OCI-LY7 (cell line): ENCODE measurements at regions not wholly inside any gene's neighbourhood (a gene's known extent, or its start where the extent isn't known, plus 50 kb on each side); places are given as distances from the start of the nearest gene placed in this dataset.

ENCODE experiments used
- BruUV-seq: library from RNA; stranded (reverse); fragments of 400-500 nt; replicated peaks from 2 replicates; lab custom pipeline; 2021; lab: Mats Ljungman, UMichigan
- CTCF ChIA-PET: fragments of 300-600 bp; sonication (Branson Sonifier 250); formaldehyde crosslinking; loops from one replicate; lab custom pipeline; 2022; ENCODE audit warnings: antibody characterized with exemption; ENCODE audit not compliant: unreplicated experiment; lab: Charles Lee
- POLR2A ChIA-PET: fragments of 300-600 bp; sonication (Branson Sonifier 250); formaldehyde crosslinking; loops from one replicate; lab custom pipeline; 2022; ENCODE audit warnings: antibody characterized with exemption; lab: Charles Lee
- DNase-seq: peaks from one replicate; pipeline ENCODE4 v3.0.0-alpha.2; 2015; ENCODE audit warnings: low spot score
- H2AFZ ChIP-seq: fragments of 200-600 bp; sonication (generic), shearing (Covaris generic); 2 replicates; pipeline ENCODE4 v1.6.1; 2014; ENCODE audit warnings: mild to moderate bottlenecking, antibody characterized with exemption, low read length, moderate library complexity
- H3K27ac ChIP-seq: fragments of 200-600 bp; sonication (generic); 2 replicates; pipeline ENCODE4 v1.5.1; 2014; ENCODE audit warnings: mixed run types, low read depth, mild to moderate bottlenecking, moderate library complexity, low read length, inconsistent platforms; ENCODE audit not compliant: poor library complexity, severe bottlenecking
- H3K36me3 ChIP-seq: fragments of 200-600 bp; sonication (generic); 2 replicates; pipeline ENCODE4 v1.6.1; 2014; ENCODE audit warnings: mild to moderate bottlenecking, antibody characterized with exemption, low read length, moderate library complexity, mixed read lengths; ENCODE audit not compliant: insufficient read depth
- H3K4me1 ChIP-seq: fragments of 200-600 bp; sonication (generic); 2 replicates; pipeline ENCODE4 v1.5.1; 2014; ENCODE audit warnings: mild to moderate bottlenecking, low read length; ENCODE audit not compliant: insufficient read depth, poor library complexity, severe bottlenecking
- H3K4me2 ChIP-seq: fragments of 200-600 bp; sonication (generic); 2 replicates; pipeline ENCODE4 v1.6.1; 2014; ENCODE audit warnings: mild to moderate bottlenecking, low read length
- H3K4me3 ChIP-seq: fragments of 200-600 bp; sonication (generic); 2 replicates; pipeline ENCODE4 v1.5.1; 2014; ENCODE audit warnings: mild to moderate bottlenecking, low read depth, low read length; ENCODE audit not compliant: poor library complexity, severe bottlenecking
- H3K79me2 ChIP-seq: fragments of 200-600 bp; sonication (generic); 2 replicates; pipeline ENCODE4 v1.6.1; 2016; ENCODE audit warnings: low read depth, mild to moderate bottlenecking, low read length, moderate library complexity, mixed read lengths; ENCODE audit not compliant: insufficient read depth
- H3K9me2 ChIP-seq: fragments of 200-600 bp; sonication (generic); 2 replicates; pipeline ENCODE4 v1.6.1; 2016; ENCODE audit warnings: mild to moderate bottlenecking, low read length, mixed read lengths; ENCODE audit not compliant: insufficient read depth
- H3K9me3 ChIP-seq: fragments of 200-600 bp; sonication (generic); 2 replicates; pipeline ENCODE4 v1.6.1; 2014; ENCODE audit warnings: mild to moderate bottlenecking, mixed run types, low read length, mixed read lengths
- H4K20me1 ChIP-seq: fragments of 200-600 bp; sonication (generic); 2 replicates; pipeline ENCODE4 v1.6.1; 2014; ENCODE audit warnings: mild to moderate bottlenecking, antibody characterized with exemption, low read length, moderate library complexity, mixed read lengths; ENCODE audit not compliant: insufficient read depth
- EZH2phosphoT487 ChIP-seq: fragments of 200-600 bp; sonication (generic); IDR thresholded peaks from 2 replicates; pipeline ENCODE4 v1.6.1; 2018; ENCODE audit warnings: low read depth, borderline replicate concordance, mild to moderate bottlenecking, mixed run types, antibody characterized with exemption, low read length, moderate library complexity, mixed read lengths
- intact Hi-C: fragments of 100-400 bp; cut with micrococcal nuclease; formaldehyde crosslinking; loops from one replicate; pipeline ENCODE4 v1.10.0; 2022; ENCODE audit not compliant: unreplicated experiment
- TF ChIP-seq, protein P1 (sequence below): fragments of 200-600 bp; sonication (generic); conservative IDR thresholded peaks from 2 replicates; pipeline ENCODE4 v1.5.1; 2014; ENCODE audit warnings: mild to moderate bottlenecking, antibody characterized with exemption, low read length, moderate library complexity, mixed read lengths

DNA sequence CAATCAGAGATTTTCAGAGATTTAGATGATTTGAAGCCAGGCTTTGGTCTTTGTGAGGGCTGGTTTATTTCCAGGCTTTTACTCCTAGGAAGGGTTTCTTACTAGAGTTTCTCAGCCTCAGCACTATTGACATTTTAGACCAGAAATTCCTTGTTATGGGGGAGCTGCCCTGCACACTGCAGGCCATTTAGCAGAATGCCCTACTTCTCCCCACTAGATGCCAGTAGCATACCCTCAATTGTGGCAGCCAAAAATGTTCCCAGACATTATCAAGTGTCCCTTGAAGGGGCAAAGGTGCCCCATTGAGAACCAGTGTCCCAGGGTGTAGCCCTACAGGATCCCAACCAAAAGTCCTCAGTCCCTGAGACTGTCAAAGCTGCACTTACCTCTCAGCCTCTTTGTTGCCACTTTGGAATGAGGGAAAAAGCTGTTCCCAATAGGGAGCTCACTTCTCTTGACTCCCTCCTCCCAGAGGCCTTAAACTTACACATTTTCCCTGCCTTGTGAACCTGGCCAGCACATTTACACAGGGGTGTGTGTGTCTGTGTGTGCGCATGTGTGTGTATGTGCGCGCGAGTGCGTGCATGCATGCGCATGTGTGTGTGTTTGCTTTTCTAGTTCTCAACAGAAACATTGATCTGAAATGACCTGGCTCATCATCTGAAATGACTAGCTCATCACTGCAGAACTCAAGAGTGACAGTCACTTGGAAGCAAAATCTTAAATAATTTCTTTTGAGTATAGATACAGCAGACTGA, 231.4 kb downstream of the QDPR start:
- Histone ChIP-seq H3K79me2 (no peaks in the 10 kb centered on the region), H3K9me2 (no peaks in the 10 kb centered on the region), H4K20me1 (no peaks in the 10 kb centered on the region), H3K4me3 (no peak overlapping the region), H3K27ac (no peak overlapping the region), H3K4me2 (no peak overlapping the region), H3K9me3 (no peaks in the 10 kb centered on the region), H3K36me3 (no peaks in the 10 kb centered on the region), H3K4me1 (no peaks in the 10 kb centered on the region), H2AFZ (no peak overlapping the region)
- ChIA-PET CTCF (no interaction called here), POLR2A (interaction anchor here (0.6 to 1.1 kb wide), 3 partner anchors 28 to 497 kb away, joined by 3 to 5 read pairs (median 4); no protein-coding TSS in a partner anchor)
- DNase-seq: no peak
- intact Hi-C loops: loop anchor here (1.0 to 2.0 kb wide), 2 partner anchors 44 to 167 kb away; no protein-coding TSS in a partner anchor
- BruUV-seq: no TSS peak
- TF ChIP-seq EZH2phosphoT487: no peak
- TF ChIP-seq, protein P1, sequence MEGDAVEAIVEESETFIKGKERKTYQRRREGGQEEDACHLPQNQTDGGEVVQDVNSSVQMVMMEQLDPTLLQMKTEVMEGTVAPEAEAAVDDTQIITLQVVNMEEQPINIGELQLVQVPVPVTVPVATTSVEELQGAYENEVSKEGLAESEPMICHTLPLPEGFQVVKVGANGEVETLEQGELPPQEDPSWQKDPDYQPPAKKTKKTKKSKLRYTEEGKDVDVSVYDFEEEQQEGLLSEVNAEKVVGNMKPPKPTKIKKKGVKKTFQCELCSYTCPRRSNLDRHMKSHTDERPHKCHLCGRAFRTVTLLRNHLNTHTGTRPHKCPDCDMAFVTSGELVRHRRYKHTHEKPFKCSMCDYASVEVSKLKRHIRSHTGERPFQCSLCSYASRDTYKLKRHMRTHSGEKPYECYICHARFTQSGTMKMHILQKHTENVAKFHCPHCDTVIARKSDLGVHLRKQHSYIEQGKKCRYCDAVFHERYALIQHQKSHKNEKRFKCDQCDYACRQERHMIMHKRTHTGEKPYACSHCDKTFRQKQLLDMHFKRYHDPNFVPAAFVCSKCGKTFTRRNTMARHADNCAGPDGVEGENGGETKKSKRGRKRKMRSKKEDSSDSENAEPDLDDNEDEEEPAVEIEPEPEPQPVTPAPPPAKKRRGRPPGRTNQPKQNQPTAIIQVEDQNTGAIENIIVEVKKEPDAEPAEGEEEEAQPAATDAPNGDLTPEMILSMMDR: peak; percentile 54

- H3K36me3 ChIP-seq: no peaks in the 10 kb centered on the region
- TF ChIP-seq, protein P1: no peak
- no peak for TF ChIP-seq EZH2phosphoT487
- H3K4me3 ChIP-seq: no peak overlapping the region
- H3K4me2 ChIP-seq: no peak overlapping the region
- no peaks in the 10 kb centered on the region for H3K9me3 ChIP-seq
- intact Hi-C loops: no loop called here
- POLR2A ChIA-PET: interaction anchor here (0.6 to 0.7 kb wide), 8 partner anchors 15 to 1339 kb away, joined by 3 to 7 read pairs (median 3); no protein-coding TSS in a partner anchor
- BruUV-seq: no TSS peak
- H4K20me1 ChIP-seq: no peaks in the 10 kb centered on the region
- no peak overlapping the region for H2AFZ ChIP-seq
- H3K4me1 ChIP-seq: no peaks in the 10 kb centered on the region
- CTCF ChIA-PET: interaction anchor here (0.6 kb wide), 1 partner anchor 1116 kb away, joined by 4 read pairs; no protein-coding TSS in a partner anchor
- no peak for DNase-seq
- H3K79me2 ChIP-seq: no peaks in the 10 kb centered on the region
- H3K27ac ChIP-seq: no peak overlapping the region
- no peaks in the 10 kb centered on the region for H3K9me2 ChIP-seq
These were observed 235.1 kb downstream of the QDPR start for GRCh38 chr4:17276776-17277175.

DNA sequence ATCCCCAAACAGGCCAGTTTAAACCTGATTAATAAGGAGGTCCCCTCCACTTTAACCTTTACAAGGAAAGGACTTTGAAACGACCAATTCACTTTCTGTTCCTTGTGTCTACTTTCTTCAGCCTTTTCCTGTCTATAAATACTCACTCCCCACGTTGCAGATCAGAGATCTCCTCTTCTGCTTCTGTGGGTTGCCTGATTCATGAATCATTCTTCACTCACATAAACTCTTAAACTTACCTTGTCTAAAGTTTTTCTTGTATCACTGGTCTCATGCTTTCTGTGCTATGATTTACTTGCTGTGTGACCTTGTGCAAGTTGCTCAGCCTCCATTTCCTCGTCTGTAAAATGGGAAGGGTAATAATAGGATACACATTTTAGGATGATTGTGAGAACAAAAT, 236.1 kb downstream of the QDPR start:
- no peaks in the 10 kb centered on the region for H4K20me1 ChIP-seq
- H3K4me3 ChIP-seq: no peak overlapping the region
- H2AFZ ChIP-seq: peak overlapping the region; percentile 7; the same call in 1 of the 2 replicates
- CTCF ChIA-PET: no interaction called here
- H3K27ac ChIP-seq: no peak overlapping the region
- DNase-seq: no peak
- intact Hi-C loops: no loop called here
- no peaks in the 10 kb centered on the region for H3K36me3 ChIP-seq
- BruUV-seq: no TSS peak
- POLR2A ChIA-PET: no interaction called here
- no peaks in the 10 kb centered on the region for H3K9me3 ChIP-seq
- H3K9me2 ChIP-seq: no peaks in the 10 kb centered on the region
- H3K79me2 ChIP-seq: no peaks in the 10 kb centered on the region
- TF ChIP-seq, protein P1: no peak
- TF ChIP-seq EZH2phosphoT487: no peak
- H3K4me1 ChIP-seq: peaks cover 6% of the 10 kb centered on the region
- H3K4me2 ChIP-seq: no peak overlapping the region
